Activated CD8-positive, alpha-beta memory T cell treated with anti-CD3 and anti-CD28 coated beads for 24 hours (primary cell): ENCODE measurements at regions not wholly inside any gene's neighbourhood (a gene's known extent, or its start where the extent isn't known, plus 50 kb on each side); places are given as distances from the start of the nearest gene placed in this dataset.

ENCODE experiments used
- DNase-seq: peaks from one replicate; pipeline ENCODE4 v3.0.0-alpha.2; 2020

DNA sequence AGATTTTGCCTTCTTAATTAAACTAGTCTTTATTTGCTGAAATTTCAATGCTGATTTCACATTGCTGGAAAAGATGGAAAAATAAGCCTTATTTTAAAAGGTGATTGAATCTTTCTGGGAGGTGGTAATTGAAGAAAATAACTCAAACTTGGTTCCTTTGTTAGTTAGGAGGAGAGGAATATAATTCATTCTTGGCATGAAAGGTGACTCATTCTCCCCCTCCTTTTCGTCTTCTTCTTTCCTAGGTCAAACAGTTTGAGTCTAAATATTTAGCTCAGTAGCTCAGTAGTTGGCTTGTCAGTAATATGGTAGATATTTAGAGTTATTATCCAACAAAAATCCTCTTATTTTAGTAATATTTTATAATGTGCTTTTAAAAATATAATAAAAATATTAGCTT lies 353.9 kb upstream of the MEF2C start:
- no peak for DNase-seq

DNA sequence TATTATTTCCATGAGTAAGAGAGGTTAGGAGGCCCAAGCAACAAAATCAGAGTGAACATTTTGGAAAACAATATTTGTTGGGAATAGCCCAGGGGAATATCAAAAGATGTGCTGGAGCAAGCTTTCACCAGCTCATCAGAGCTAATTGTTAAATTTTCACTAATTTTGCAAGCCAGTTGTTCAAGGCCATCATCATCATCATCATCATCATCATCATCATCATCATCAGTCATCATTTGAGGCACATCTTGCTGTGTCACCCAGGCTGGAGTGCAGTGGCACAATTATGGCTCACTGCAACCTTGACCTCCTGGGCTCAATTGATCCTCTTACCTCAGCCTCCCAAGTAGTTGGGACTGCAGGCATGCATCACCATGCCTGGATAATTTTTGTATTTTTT lies 350.5 kb upstream of the MEF2C start:
- no peak for DNase-seq

DNA sequence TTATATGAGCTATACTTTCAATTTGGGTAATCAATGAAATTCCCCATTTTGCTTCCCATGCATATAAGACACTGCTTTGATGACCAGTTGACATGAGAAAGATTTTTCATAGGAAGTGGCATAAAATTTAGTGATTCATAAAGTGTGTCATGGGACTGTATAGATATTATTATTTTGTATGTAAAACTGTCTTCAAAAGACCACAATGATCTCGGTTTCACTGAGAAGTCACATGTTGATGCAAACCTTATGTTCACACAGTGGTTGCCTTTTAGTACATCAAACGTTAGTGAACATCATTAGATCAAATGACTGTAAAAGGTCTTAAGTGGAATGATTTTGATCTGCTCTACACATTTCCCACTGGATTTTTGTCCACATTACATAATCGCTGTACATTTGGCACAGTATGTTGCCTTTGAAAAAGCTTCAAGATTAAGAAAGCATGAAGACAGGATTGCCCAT lies 349.2 kb upstream of the MEF2C start:
- DNase-seq = no peak

DNA sequence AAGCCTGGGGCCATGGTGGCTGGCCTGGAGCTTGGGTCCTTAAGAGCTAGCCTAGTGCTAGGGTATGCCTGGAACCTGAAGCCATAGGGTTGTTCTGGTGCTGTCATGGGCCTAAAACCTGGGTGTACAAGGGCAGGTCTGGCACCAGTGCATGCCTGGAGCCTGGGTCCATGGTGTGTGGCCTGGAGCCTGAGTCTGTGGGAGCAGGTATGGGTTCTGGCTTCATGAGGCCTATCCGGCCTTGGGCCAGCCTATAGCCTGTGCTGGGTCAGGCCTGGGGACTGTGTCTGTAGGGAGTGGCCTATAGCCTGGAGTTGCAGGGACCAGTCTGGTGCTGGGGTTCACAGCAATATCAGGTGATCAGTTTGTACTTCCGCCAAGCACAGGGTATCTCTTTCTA lies 347.2 kb upstream of the MEF2C start:
- DNase-seq = no peak

DNA sequence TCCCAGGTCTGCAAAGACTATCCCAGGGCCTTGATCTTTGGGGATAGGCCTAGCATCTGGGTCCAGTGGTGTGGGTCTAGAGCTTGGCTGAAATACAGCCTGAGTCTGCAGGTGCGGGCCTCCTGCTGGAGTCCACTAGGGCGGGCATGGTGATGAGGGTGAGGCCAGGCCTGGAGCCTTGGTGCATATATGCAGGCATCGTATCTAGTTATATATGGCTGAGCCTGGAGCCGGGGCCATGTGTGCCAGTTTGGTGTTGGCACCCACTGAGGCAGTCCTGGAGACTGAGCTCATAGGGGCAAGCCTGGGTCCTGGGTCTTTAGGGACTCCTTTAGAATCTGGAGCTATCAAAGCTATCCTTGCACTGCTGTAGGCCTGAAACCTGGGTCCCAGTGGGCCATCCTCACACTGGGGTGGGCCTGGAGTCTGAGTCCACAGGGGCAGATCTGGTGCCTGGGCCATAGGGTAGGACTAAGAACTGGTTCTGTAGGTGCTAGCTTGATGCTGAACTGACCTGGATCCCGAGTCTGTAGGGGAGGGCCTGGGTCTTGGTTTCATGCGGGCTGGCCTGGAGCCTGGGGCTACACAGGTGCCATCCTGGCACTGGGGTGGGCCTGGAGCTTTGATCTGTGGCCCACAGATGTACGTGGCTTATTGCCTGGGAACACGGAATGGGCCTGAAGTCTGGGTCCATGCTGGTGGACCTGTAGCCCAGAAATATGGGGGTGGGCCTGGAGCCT lies 346.5 kb upstream of the MEF2C start:
- no peak for DNase-seq

DNA sequence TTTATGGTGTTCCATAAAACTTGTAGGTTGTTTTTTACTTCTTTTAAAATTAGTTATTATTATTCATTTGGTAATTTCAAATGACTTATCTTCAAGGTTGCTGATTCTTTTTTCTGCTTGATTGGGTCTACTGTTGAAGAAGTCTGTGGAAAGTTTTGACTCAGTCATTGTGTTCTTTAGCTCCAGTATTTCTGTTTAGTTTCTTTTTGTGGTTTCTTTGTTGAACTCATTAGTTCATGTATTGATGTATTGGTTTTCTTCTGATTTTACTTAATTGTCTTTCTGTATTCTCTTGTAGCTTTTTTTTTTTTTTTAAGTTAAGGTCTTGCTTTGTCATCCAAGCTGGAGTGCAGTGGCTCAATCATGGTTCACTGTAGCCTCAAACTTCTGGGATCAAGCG lies 345.4 kb upstream of the MEF2C start:
- DNase-seq = no peak

DNA sequence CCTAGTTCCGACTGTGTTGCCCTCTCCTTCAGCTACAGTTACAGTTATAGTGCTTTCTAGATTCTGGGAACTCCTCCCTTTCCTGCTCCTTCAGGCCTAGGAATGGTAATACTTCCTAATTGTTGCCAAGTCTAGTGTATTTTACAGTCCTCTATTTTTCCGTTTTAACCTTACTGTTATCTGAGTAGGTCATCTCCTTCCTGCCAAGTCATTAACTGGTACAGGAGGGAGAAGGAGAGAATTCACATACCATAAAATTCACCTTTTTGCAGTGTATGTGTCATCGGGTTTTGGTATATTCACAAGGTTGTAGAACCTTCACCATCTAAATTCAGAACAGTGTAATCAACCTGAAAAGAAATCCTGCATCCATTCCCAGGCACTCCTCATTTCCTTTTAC lies 335.4 kb upstream of the MEF2C start:
- no peak for DNase-seq

DNA sequence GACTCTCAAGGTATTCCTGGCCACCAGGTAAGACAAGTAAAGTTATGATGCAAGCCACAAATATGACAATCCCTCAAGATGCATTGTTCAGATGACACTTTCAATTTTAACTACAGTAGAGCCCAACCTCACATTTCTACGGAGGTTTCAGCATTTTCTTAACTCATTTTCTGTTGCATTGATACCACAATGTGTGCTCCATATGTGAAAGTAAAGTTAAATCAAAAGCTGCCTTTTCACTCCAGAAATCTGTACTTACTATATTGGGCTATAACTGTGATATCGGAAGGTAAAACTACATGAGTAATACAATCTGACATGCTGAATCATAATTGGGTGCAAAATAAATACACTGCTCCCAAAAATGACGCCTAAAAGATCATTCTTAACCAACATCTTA lies 333.6 kb upstream of the MEF2C start:
- no peak for DNase-seq

DNA sequence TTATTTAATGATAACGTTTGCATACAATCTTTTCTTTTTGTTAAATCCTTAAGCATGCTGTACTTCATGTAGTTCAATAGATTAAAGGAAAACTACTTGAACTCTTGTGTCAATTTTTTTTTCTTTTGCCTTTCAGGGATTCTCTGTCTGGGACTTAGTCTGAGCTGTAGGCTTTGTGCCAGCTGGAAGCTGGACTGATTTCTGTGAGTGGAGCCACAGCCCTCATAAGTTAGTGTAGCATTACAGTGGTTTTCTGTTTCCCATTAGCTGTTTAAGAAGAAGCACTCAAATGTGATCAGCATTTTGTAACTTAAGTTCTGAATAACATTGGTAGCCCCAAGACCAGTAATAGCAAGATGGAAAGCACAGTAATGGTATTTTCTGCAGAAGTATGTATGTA lies 330.6 kb upstream of the MEF2C start:
- no peak for DNase-seq

DNA sequence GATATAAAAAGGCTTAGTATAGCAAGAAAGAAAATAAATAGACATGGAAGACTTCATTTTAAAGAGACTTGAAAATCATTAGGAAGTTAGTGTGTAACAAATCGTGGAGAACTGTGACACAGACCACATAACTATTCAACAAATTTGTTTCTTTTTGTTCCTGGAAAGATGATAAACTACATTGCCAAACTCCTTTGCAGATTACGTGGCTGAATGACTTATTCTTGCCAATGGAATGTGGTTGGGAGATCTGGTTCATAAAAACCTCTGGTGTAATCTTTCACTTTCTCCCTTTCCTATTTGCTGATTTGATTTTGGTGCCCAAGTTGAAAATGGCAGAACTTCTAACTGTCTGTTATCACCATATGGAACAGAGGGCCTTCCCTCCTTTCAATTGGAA lies 328.9 kb upstream of the MEF2C start:
- DNase-seq = no peak

DNA sequence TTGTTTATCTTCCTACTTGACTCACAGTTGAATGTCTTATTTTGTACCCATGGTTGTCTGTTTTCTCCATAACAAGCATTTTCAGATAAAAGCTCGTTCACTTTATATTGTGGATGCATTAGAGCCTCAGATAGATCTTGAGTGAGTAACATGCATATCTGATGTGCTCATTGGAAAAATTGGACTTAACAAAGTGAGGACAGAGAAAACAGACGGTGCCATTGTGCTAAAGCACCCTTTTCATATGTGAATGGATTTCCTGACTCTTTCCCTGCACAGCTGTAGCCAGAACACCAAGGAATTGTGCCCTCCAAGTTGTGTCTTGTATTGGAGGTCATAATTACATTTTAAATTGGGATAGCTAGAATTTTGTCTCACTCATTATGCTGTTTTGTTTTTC lies 325.8 kb upstream of the MEF2C start:
- DNase-seq = no peak

DNA sequence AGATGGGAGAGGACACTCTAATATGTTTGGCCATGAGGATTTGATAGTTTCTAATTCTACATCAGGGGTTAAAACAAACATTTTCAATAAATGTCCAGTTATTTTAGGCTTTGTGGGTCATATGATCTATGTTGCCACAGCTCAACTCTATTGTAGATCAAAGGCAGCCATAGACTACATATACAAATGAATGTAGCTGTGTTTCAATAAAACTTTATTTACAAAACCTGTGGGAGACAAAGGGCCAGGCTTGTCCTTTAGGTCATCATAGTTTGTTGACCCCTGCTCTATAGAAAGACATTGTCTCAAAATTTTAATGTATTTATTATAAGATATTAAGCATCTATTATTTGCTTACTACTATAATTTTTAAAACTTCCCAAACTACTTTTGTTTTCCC lies 325.4 kb upstream of the MEF2C start:
- no peak for DNase-seq

DNA sequence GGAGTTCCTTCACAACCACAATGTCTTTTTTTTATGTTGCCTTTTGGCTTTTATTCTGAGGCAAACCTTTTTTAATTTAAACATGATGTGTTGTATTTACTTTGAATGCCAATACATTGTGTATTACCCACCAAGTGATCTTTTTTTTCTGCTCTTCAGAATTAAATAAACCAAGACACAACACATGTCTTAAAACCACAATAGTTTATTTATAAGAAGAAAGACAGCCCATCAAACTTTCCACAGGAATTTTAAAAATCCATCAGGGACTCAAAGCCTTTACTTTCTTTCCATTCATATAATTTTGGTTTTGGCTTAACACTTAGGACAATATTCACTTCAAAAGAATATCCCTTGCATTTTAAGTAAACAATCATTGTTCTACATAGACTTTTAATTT lies 321.8 kb upstream of the MEF2C start:
- DNase-seq = no peak

DNA sequence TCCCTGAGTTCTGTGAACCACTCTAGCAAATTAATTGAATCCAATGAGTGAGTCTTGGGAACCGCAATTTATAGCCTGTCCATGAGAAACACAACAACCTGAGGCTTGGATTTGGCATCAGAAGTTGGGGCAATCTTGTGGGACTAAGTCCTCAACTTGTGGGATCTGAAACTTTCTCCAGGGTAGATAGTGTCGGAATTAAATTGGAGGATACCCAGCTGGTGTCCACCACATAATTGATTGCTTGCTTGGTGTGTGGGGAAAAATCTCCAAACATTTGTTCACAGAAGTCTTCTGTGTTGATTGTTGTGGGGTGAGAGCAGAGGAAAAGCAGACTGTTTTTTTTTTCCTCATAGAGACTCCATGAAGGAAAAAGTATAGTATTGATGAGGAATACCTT lies 320.6 kb upstream of the MEF2C start:
- no peak for DNase-seq

DNA sequence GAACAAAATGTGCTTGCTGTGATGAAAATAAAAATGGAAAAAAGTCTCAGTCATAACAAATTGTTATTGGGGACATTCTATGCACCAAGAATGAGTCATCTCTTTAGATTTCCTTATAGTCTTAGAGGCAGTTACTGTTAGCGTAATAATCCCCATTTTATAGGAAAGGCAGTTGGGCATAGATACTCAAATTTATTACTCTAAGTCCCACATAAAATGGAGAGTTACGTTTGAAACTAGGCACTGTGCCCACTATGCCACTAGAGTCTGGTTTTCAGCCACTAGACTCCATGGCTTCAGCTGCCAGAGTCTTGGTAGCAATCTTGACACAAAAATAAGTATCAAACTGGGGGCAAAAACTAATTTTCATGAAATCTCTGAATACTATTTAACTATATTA lies 317.9 kb upstream of the MEF2C start:
- DNase-seq = no peak

DNA sequence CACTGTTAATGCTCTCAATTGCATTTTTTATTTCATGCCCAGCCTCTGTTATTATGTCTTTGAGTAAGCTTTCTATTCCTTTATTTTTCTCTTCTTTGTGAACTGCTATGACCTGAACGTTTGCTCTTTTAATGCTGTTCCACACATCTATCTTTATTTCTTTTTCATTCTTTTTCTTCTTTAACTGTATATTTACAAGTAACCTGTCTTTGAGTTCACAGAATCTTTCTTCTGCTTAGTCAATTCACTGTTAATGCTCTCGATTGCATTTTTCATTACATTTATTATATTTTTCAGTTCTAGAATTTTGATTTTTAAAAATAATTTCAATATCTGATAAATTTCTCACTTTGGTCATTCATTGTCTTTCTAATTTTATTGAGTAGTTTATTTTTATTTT lies 316.3 kb upstream of the MEF2C start:
- DNase-seq = no peak

DNA sequence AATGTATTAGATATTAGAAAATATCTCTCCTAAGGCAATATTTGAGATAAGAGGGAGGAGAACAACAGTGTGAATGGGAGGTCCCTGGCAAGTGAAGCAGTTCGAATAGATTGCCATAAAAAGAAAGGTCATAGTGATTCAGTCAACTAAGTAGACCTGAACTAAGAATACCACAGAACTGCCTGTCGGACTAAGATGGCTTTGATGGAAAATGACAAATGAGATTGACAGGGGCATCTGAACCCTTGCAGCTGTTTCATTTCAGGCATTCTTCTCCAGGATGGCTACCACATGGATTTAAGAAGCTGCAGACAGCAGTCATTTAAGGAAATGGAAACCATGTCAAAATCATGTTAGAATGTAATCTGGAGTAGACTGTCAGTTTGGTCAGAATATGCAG lies 308.4 kb upstream of the MEF2C start:
- DNase-seq = no peak

DNA sequence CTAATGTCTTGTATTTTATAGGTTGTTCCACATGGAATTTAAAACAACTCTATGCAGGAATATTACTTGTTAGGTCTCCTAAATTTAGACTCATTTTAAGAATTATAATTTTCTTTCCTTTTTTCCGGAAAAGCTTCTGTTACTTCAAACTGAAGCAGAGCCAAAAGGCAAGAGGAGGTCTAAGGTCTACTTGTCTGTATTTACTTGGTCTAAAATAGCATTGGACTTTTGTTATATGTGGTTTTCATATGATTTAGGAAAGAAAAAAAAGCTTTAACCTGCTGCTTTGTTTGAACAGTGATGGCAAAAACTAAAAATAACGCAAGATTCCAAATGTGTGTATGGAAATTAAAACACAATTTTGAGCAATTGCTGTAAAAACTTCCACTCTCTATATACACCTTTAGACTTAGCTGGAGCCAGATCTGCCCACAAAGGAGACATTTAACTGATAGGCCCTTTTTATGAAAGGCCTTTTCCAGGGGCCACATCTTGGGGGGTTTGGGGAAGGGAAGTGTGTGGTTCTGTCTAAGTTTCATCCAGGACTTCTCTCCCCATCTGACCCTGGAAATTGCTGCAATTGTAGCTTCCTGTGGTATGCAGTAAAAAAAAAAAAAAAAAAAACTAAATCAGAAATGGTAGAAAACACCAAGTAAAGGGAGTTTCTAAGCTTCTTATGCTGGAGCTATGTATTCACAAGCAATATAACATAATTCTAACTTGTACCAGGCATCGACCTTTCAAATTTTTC lies 307.7 kb upstream of the MEF2C start:
- DNase-seq = no peak

DNA sequence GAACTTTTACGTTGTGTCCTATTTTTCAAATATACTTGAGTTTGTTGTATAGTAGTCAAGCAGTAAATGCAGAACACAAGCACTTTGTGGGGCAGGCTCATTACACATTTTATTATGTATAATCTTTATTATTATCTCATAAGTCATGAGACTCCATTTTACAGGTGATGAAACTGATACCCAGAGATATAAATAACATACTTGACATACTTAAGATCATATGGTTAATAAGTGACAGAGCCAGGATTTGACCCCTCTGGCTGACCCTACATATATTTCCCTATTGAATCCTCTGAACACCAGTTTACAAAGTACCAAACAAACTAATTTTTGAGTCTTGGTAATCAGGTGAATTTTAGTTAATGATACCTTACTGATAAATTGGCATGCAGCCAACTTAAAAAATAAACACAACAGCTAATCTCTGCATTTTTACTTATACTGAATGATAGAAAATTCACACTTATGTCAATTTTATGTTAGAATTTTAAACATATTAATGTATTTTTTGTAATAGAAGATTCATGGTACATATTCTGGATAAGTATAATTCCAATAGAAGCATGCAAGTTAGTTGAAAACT lies 305.0 kb upstream of the MEF2C start:
- no peak for DNase-seq

DNA sequence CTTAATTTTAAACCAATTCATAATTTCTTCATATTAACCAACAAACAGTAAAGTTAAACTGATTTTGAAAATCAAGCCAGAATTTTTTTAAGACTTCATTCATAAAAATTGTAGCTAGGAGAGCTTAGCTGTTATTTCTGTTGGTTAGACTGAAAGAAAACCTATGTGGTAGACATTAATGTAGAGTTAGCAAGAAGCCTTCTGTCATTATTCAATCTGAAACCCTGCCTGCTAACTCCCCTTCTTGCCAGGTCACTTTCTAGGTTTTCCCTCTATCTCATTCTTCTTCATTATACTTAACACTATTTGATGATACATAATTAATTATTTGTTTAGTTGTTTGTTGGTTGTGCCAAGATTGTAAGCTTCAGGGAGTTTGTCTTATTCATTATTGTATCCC lies 304.3 kb upstream of the MEF2C start:
- no peak for DNase-seq

DNA sequence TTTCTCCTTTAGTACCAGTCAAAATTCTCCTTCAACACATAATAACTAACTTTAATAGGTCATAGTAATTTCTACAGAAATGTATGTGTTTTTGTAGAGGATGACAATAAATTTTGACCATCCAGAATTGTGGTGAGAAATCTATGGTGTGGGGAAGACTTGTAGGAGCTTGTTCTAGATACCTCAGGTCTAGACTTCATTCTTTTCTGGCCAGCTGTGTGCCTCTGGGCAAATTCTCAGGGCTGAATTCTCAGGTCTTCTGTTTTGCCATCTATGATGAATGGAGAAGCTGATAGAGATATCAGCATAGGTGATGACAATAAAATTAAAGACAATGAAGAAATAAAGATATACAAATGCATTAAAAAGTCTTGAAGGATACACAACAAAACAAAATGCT lies 298.6 kb upstream of the MEF2C start:
- DNase-seq = no peak

DNA sequence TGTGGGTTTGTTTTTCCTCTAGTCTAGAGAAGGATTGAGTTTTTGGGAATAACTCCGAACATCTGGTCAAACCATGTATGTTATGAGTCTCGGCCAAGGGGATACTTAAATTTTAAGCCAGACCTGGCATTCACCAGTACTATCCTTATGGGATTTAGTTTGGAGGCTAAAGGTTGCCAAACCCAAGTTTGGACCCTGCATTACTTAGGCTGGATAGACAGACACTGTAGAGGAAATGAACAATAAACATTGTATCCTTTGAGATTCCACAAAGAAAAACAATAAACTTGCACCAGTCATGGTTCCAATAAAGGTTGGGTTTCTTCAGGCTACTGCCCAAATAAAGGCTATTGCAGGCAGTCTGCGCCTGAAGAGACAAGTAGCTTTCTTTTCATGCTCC lies 296.7 kb upstream of the MEF2C start:
- DNase-seq = no peak

DNA sequence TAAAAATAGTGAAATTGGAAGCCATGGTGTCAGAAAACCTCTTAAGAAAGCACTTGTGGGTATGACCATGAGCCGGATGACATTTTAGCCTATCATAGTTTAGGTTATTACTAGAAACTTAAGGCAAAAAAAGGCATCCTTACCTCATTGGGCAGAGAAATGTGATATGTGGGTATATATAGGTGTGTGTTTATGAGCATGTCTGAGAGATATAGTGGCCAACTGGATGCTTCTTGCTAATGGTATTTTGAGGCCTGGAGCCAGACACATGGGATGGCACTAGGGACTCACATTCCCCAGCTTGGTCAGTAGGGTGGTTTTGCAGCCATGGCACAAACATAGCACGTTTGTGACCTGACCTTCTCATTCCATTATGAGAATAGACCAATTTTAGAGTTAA lies 295.6 kb upstream of the MEF2C start:
- DNase-seq = no peak

DNA sequence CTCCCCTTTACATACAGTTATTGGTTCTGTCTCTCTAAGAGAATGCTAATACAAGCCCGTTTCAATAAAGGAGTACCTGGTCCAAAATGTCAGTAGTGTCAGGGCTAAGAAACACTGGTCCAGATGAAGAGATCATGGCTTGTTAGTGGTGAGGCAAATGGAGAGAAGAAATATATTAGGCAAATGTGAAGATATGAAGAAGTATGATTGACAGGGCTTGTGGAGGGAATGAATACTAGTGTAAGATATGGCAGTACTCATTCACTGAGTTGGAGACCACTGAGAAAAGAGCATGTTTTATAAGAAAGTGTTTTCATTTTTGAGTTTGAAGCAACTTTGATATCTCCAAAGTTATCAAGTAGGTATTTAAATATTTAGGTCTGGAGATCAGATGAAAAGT lies 290.5 kb upstream of the MEF2C start:
- no peak for DNase-seq

DNA sequence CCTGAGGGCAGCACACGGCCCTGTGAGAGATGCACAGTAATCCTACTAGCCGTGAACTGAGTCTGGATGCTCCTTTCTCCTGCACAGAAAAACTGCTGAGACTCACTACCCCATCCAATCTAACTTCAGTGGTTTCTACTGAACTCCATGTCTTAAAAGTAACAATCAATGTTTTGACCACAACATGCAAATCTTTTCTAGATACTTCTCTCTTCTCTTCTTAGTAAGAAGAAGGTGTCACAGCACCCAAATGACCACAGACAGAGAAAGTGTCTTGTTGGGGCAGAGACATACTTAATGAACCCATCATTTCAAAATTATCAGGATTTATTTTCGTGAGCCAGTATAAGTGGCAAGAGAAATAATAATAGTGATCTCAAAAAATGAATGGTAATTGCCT lies 285.8 kb upstream of the MEF2C start:
- DNase-seq = no peak
